ENCODE measurements at regions not wholly inside any gene's neighbourhood (a gene's known extent, or its start where the extent isn't known, plus 50 kb on each side); places are given as distances from the start of the nearest gene placed in this dataset.

- peaks cover 4% of the 10 kb centered on the region for H3K9me3 ChIP-seq
- DNase-seq (ENCODE audit: low spot score in 2 of 2): no peak
- no peaks in the 10 kb centered on the region for H3K4me1 ChIP-seq
- no peaks in the 10 kb centered on the region for H3K27me3 ChIP-seq
- WGBS: 76% methylated on average over 1 of the region's 1 CpG
- H3K4me3 ChIP-seq: no peak overlapping the region
- TF ChIP-seq, protein P1, sequence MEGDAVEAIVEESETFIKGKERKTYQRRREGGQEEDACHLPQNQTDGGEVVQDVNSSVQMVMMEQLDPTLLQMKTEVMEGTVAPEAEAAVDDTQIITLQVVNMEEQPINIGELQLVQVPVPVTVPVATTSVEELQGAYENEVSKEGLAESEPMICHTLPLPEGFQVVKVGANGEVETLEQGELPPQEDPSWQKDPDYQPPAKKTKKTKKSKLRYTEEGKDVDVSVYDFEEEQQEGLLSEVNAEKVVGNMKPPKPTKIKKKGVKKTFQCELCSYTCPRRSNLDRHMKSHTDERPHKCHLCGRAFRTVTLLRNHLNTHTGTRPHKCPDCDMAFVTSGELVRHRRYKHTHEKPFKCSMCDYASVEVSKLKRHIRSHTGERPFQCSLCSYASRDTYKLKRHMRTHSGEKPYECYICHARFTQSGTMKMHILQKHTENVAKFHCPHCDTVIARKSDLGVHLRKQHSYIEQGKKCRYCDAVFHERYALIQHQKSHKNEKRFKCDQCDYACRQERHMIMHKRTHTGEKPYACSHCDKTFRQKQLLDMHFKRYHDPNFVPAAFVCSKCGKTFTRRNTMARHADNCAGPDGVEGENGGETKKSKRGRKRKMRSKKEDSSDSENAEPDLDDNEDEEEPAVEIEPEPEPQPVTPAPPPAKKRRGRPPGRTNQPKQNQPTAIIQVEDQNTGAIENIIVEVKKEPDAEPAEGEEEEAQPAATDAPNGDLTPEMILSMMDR (IDR thresholded peaks at IDR 0.05): no peak
- TF ChIP-seq POLR2AphosphoS5 (IDR thresholded peaks at IDR 0.05) (no peak), EP300 (IDR thresholded peaks at IDR 0.05) (no peak), POLR2A (IDR thresholded peaks at IDR 0.05) (no peak)
- H3K36me3 ChIP-seq: no peaks in the 10 kb centered on the region
- no peak overlapping the region for H3K27ac ChIP-seq
Observed at GRCh38 chr6:144932621-144933020, 647.5 kb downstream of the UTRN start.

GRCh38 chr6:144935181-144935580, 650.0 kb downstream of the UTRN start:
- Histone ChIP-seq H3K9me3 (peaks cover 4% of the 10 kb centered on the region), H3K27me3 (no peaks in the 10 kb centered on the region), H3K4me1 (no peaks in the 10 kb centered on the region), H3K27ac (no peak overlapping the region), H3K4me3 (no peak overlapping the region), H3K36me3 (no peaks in the 10 kb centered on the region)
- DNase-seq (ENCODE audit: low spot score in 2 of 2): no peak
- TF ChIP-seq POLR2A (IDR thresholded peaks at IDR 0.05): no peak
- TF ChIP-seq, protein P1 (IDR thresholded peaks at IDR 0.05): no peak
- no peak for TF ChIP-seq EP300 (IDR thresholded peaks at IDR 0.05)
- TF ChIP-seq POLR2AphosphoS5 (IDR thresholded peaks at IDR 0.05): no peak

GRCh38 chr6:144935661-144936060, 650.5 kb downstream of the UTRN start:
- Histone ChIP-seq H3K27me3 (no peaks in the 10 kb centered on the region), H3K4me3 (no peak overlapping the region), H3K36me3 (no peaks in the 10 kb centered on the region), H3K4me1 (no peaks in the 10 kb centered on the region), H3K9me3 (peaks cover 4% of the 10 kb centered on the region), H3K27ac (no peak overlapping the region)
- no peak for DNase-seq (ENCODE audit: low spot score in 2 of 2)
- no peak for TF ChIP-seq POLR2AphosphoS5 (IDR thresholded peaks at IDR 0.05)
- TF ChIP-seq, protein P1 (IDR thresholded peaks at IDR 0.05): no peak
- no peak for TF ChIP-seq EP300 (IDR thresholded peaks at IDR 0.05)
- TF ChIP-seq POLR2A (IDR thresholded peaks at IDR 0.05): no peak
- 92% methylated on average over 1 of the region's 1 CpG for WGBS

- H3K27ac ChIP-seq: no peak overlapping the region
- 70% methylated on average over 2 of the region's 2 CpGs for WGBS
- no peaks in the 10 kb centered on the region for H3K36me3 ChIP-seq
- no peaks in the 10 kb centered on the region for H3K4me1 ChIP-seq
- TF ChIP-seq EP300 (IDR thresholded peaks at IDR 0.05): no peak
- TF ChIP-seq POLR2A (IDR thresholded peaks at IDR 0.05): no peak
- TF ChIP-seq, protein P1 (IDR thresholded peaks at IDR 0.05): no peak
- no peak for TF ChIP-seq POLR2AphosphoS5 (IDR thresholded peaks at IDR 0.05)
- no peak for DNase-seq (ENCODE audit: low spot score in 2 of 2)
- no peak overlapping the region for H3K4me3 ChIP-seq
- no peaks in the 10 kb centered on the region for H3K27me3 ChIP-seq
- H3K9me3 ChIP-seq: peaks cover 4% of the 10 kb centered on the region
Observed at GRCh38 chr6:144936764-144937163, 651.6 kb downstream of the UTRN start.

DNA sequence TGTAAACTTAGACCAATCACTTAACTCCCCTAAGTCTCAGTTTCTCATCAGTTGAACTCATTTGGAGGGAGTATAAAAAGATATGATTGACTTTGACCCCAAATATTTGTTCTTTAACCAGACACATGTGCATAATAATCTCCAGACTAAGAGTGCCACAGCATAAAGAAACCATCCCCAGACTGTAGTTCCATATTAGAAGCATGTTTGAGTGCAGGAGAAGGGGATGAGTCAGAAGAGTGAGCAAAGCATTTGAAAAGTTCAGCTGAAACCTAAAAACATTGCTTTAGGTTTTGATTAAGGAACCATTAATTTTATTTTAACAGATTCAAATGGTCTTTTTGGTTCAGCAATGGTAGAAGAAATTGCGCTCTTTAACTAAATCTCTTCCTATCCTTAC, 654.8 kb downstream of the UTRN start:
- DNase-seq (ENCODE audit: low spot score in 2 of 2): no peak
- no peaks in the 10 kb centered on the region for H3K36me3 ChIP-seq
- WGBS: 93% methylated on average over 1 of the region's 1 CpG
- no peaks in the 10 kb centered on the region for H3K27me3 ChIP-seq
- H3K4me1 ChIP-seq: no peaks in the 10 kb centered on the region
- H3K27ac ChIP-seq: no peak overlapping the region
- H3K4me3 ChIP-seq: no peak overlapping the region
- TF ChIP-seq POLR2AphosphoS5 (IDR thresholded peaks at IDR 0.05) (no peak), POLR2A (IDR thresholded peaks at IDR 0.05) (no peak), EP300 (IDR thresholded peaks at IDR 0.05) (no peak)
- TF ChIP-seq, protein P1 (IDR thresholded peaks at IDR 0.05): no peak
- no peaks in the 10 kb centered on the region for H3K9me3 ChIP-seq

Data from suprapubic skin (tissue), 4 donors.